ENCODE measurements at regions not wholly inside any gene's neighbourhood (a gene's known extent, or its start where the extent isn't known, plus 50 kb on each side); places are given as distances from the start of the nearest gene placed in this dataset.

GRCh38 chr16:59124056-59124455, 389.9 kb upstream of the GOT2 start:
- Histone ChIP-seq H2AFZ (ENCODE audit: low read depth) (no peak overlapping the region), H3K9me3 (no peaks in the 10 kb centered on the region), H3K36me3 (replicated peaks in 1 of 2; ENCODE audit: control insufficient read depth in 1 of 2, insufficient read depth in 2 of 2, low read length in 1 of 2) (no peaks in the 10 kb centered on the region), H3K79me2 (ENCODE audit: insufficient read depth) (no peaks in the 10 kb centered on the region), H3K9ac (no peak overlapping the region), H3K27me3 (ENCODE audit: insufficient read depth) (no peaks in the 10 kb centered on the region), H3K4me1 (ENCODE audit: control insufficient read depth in 1 of 2, insufficient read depth in 2 of 2, low read depth in 1 of 2, low read length in 1 of 2) (no peaks in the 10 kb centered on the region), H4K20me1 (ENCODE audit: insufficient read depth) (no peaks in the 10 kb centered on the region), H3K9me2 (no peaks in the 10 kb centered on the region), H3F3A (replicated peaks; ENCODE audit: insufficient read depth) (no peaks in the 10 kb centered on the region), H3K4me3 (ENCODE audit: low read depth in 2 of 2, low read length in 1 of 2) (no peak overlapping the region), H3K27ac (ENCODE audit: low read depth in 2 of 2, low read length in 1 of 2) (no peak overlapping the region), H3K4me2 (no peak overlapping the region)
- WGBS (ENCODE audit: low lambda C conversion rate), result 59% methylated on average over 2 of the region's 2 CpGs
- ChIA-PET CTCF (interaction anchor here (1.3 to 1.6 kb wide), 2 partner anchors 16 to 310 kb away, joined by 3 to 7 read pairs; no protein-coding TSS in a partner anchor), POLR2A (no interaction called here)
- TF ChIP-seq ELF1 (IDR thresholded peaks at IDR 0.05) (no peak), IRF3 (IDR thresholded peaks at IDR 0.05; ENCODE audit: low read depth, low read length) (no peak), RXRA (IDR thresholded peaks at IDR 0.05; ENCODE audit: borderline replicate concordance, low read depth) (no peak), CTCF (IDR thresholded peaks at IDR 0.05) (no peak)
- DNase-seq, result no peak

- H3K9me3 ChIP-seq, result no peaks in the 10 kb centered on the region
- H3F3A ChIP-seq (replicated peaks; ENCODE audit: insufficient read depth), result no peaks in the 10 kb centered on the region
- H3K27ac ChIP-seq (ENCODE audit: low read depth in 2 of 2, low read length in 1 of 2), result no peak overlapping the region
- H3K4me1 ChIP-seq (ENCODE audit: control insufficient read depth in 1 of 2, insufficient read depth in 2 of 2, low read depth in 1 of 2, low read length in 1 of 2), result no peaks in the 10 kb centered on the region
- TF ChIP-seq REST (IDR thresholded peaks at IDR 0.05; ENCODE audit: low read depth, low read length) (no peak), NFIC (IDR thresholded peaks at IDR 0.05; ENCODE audit: borderline replicate concordance) (no peak), FOXM1 (IDR thresholded peaks at IDR 0.05; ENCODE audit: low read depth) (no peak), SMC3 (IDR thresholded peaks at IDR 0.05; ENCODE audit: low read depth, low read length) (no peak), GATA2 (CRISPR knock-in tag; IDR thresholded peaks at IDR 0.05) (no peak), MEF2A (IDR thresholded peaks at IDR 0.05; ENCODE audit: borderline replicate concordance, low read depth) (no peak), YY1 (IDR thresholded peaks at IDR 0.05; ENCODE audit: low read depth) (no peak), NRF1 (IDR thresholded peaks at IDR 0.05; ENCODE audit: low read depth, low read length) (no peak), POLR2AphosphoS5 (IDR thresholded peaks at IDR 0.05; ENCODE audit: low read depth, low read length) (no peak), ZBTB33 (IDR thresholded peaks at IDR 0.05; ENCODE audit: borderline replicate concordance, low read depth) (no peak), ELF1 (IDR thresholded peaks at IDR 0.05) (no peak)
- no peaks in the 10 kb centered on the region for H4K20me1 ChIP-seq (ENCODE audit: insufficient read depth)
- no peak overlapping the region for H3K4me3 ChIP-seq (ENCODE audit: low read depth in 2 of 2, low read length in 1 of 2)
- no peaks in the 10 kb centered on the region for H3K79me2 ChIP-seq (ENCODE audit: insufficient read depth)
- no peaks in the 10 kb centered on the region for H3K36me3 ChIP-seq (replicated peaks in 1 of 2; ENCODE audit: control insufficient read depth in 1 of 2, insufficient read depth in 2 of 2, low read length in 1 of 2)
- no peak overlapping the region for H3K4me2 ChIP-seq
- ChIA-PET CTCF (no interaction called here), POLR2A (no interaction called here)
- WGBS (ENCODE audit: low lambda C conversion rate), result 25% methylated on average over 1 of the region's 1 CpG
- H3K9me2 ChIP-seq, result no peaks in the 10 kb centered on the region
- DNase-seq, result no peak
- no peaks in the 10 kb centered on the region for H3K27me3 ChIP-seq (ENCODE audit: insufficient read depth)
- H2AFZ ChIP-seq (ENCODE audit: low read depth), result no peak overlapping the region
- no peak overlapping the region for H3K9ac ChIP-seq
Measured at GRCh38 chr16:59123479-59123878, 389.4 kb upstream of the GOT2 start.

Measured in SK-N-SH (cell line).